Suprapubic skin (tissue), 4 donors: ENCODE measurements at regions not wholly inside any gene's neighbourhood (a gene's known extent, or its start where the extent isn't known, plus 50 kb on each side); places are given as distances from the start of the nearest gene placed in this dataset.
"Not testable (repeated sequence)": the region's sequence is repeated elsewhere in the genome, so short reads cannot be mapped to it uniquely, and the experiment has no call there.

Source experiments
- DNase-seq, 2 donors: peaks; one replicate each; pipeline ENCODE4 v3.0.0-alpha.2; 2019; ENCODE audit warnings: low spot score in 2 of 2
- H3K27ac ChIP-seq: fragments of 200-600 bp; sonication (generic); one replicate; pipeline ENCODE4 v1.5.1; 2019
- H3K27me3 ChIP-seq: fragments of 200-600 bp; sonication (generic); one replicate; pipeline ENCODE4 v1.5.1; 2019
- H3K36me3 ChIP-seq: fragments of 200-600 bp; sonication (generic); one replicate; pipeline ENCODE4 v1.5.1; 2019
- H3K4me1 ChIP-seq: fragments of 200-600 bp; sonication (generic); one replicate; pipeline ENCODE4 v1.5.1; 2019
- H3K4me3 ChIP-seq: fragments of 200-600 bp; sonication (generic); one replicate; pipeline ENCODE4 v1.5.1; 2019; ENCODE audit warnings: mild to moderate bottlenecking
- H3K9me3 ChIP-seq: fragments of 200-600 bp; sonication (generic); one replicate; pipeline ENCODE4 v1.5.1; 2019
- EP300 ChIP-seq: sonication (generic); formaldehyde crosslinking; IDR thresholded peaks from one replicate; pipeline ENCODE4 v1.6.1; 2017; ENCODE audit warnings: antibody characterized with exemption
- POLR2A ChIP-seq, 2 donors: fragments of 450-650 bp; IDR thresholded peaks; one replicate each; pipeline ENCODE4 v1.6.1; 2017; ENCODE audit warnings: antibody characterized with exemption in 2 of 2, mild to moderate bottlenecking in 2 of 2, moderate library complexity in 2 of 2
- POLR2AphosphoS5 ChIP-seq, 3 donors: sonication (generic); formaldehyde crosslinking; IDR thresholded peaks; one replicate each; pipeline ENCODE4 v1.6.1; 2017; ENCODE audit warnings: antibody characterized with exemption in 3 of 3
- WGBS: methylation state at CpG from one replicate; pipeline ENCODE4 v1.1.5; 2018; 5-methylcytosine and 5-hydroxymethylcytosine counted together
- TF ChIP-seq, protein P1 (sequence below), 2 donors: fragments of 200-600 bp in 1 of 2; fragments of 450-650 bp in 1 of 2; sonication (generic) in 1 of 2; IDR thresholded peaks; one replicate each; pipeline ENCODE4 v1.5.1; 2016 to 2019; ENCODE audit warnings: antibody characterized with exemption in 2 of 2, mild to moderate bottlenecking in 1 of 2, moderate library complexity in 1 of 2

DNA sequence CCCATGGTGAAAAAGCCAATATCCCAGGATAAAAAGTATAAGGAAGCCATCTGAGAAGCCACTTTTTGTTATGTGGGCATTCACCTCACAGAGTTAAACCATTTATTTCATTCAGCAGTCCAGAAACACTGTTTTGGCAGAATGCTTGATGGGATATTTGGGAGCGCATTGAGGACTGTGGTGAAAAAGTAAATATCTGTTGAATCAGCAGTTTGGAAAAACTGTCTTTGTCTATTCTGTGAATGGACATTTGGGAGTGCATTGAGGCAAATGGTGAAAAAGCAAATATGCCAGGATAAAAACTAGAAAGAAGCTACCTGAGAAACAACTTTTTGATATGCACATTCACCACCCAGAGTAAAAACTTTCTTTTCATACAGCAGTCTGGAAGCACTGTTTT, 276.2 kb upstream of the TRIM48 start:
- Histone ChIP-seq H3K27me3 (no peaks in the 10 kb centered on the region), H3K9me3 (peaks cover 38% of the 10 kb centered on the region), H3K27ac (no peak overlapping the region), H3K36me3 (no peaks in the 10 kb centered on the region), H3K4me3 (no peak overlapping the region), H3K4me1 (no peaks in the 10 kb centered on the region)
- WGBS: 100% methylated on average over 1 of the region's 1 CpG
- no peak for TF ChIP-seq POLR2AphosphoS5 (IDR thresholded peaks at IDR 0.05)
- no peak for TF ChIP-seq EP300
- no peak for DNase-seq

DNA sequence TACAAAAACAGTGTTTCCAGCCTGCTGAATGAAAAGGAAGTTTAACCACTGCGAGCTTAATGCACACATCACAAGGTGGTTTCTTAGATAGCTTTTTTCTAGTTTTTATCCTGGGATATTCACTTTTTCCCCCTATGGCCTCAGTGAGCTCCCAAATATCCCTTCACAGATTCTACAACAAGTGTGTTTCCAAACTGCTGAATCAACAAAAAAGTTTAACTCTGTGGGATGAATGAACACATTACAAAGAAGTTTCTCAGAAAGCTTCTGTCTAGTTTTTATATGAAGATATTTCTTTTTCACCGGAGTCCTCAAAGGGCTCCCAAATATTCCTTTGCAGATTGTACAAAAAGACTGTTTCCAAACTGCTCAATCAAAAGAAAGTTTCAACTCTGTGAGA, 233.1 kb upstream of the TRIM48 start:
- not testable (repeated sequence) for H3K27me3 ChIP-seq, H3K27ac ChIP-seq, H3K36me3 ChIP-seq, DNase-seq, H3K4me1 ChIP-seq, H3K4me3 ChIP-seq
- 78% methylated on average over 2 of the region's 2 CpGs for WGBS
- H3K9me3 ChIP-seq: peaks cover 46% of the 10 kb centered on the region

DNA sequence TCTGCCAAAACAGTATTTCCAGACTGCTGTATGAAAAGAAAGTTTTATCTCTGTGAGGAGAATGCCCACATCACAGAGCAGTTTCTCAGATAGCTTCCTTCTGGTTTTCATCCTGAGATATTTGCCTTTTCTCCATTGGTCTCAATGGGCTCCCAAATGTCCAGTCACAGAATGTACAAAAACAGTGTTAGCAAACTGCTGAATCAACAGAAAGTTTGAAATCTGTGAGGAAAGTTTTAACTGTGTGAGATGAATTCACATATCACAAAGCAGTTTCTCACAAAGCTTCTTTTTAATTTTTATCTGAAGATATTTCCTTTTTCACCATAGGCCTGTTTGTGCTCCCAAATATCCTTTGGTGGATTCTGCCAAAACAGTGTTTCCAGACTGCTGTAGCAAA, 207.2 kb upstream of the TRIM48 start:
- no peak for DNase-seq
- TF ChIP-seq, protein P1, sequence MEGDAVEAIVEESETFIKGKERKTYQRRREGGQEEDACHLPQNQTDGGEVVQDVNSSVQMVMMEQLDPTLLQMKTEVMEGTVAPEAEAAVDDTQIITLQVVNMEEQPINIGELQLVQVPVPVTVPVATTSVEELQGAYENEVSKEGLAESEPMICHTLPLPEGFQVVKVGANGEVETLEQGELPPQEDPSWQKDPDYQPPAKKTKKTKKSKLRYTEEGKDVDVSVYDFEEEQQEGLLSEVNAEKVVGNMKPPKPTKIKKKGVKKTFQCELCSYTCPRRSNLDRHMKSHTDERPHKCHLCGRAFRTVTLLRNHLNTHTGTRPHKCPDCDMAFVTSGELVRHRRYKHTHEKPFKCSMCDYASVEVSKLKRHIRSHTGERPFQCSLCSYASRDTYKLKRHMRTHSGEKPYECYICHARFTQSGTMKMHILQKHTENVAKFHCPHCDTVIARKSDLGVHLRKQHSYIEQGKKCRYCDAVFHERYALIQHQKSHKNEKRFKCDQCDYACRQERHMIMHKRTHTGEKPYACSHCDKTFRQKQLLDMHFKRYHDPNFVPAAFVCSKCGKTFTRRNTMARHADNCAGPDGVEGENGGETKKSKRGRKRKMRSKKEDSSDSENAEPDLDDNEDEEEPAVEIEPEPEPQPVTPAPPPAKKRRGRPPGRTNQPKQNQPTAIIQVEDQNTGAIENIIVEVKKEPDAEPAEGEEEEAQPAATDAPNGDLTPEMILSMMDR (IDR thresholded peaks at IDR 0.05): no peak
- no peak for TF ChIP-seq EP300
- TF ChIP-seq POLR2AphosphoS5 (IDR thresholded peaks at IDR 0.05): no peak
- no peak for TF ChIP-seq POLR2A (IDR thresholded peaks at IDR 0.05)
- H3K4me3 ChIP-seq: no peak overlapping the region
- H3K27me3 ChIP-seq: no peaks in the 10 kb centered on the region
- H3K9me3 ChIP-seq: peaks cover 58% of the 10 kb centered on the region
- H3K36me3 ChIP-seq: no peaks in the 10 kb centered on the region
- H3K4me1 ChIP-seq: no peaks in the 10 kb centered on the region
- no peak overlapping the region for H3K27ac ChIP-seq

DNA sequence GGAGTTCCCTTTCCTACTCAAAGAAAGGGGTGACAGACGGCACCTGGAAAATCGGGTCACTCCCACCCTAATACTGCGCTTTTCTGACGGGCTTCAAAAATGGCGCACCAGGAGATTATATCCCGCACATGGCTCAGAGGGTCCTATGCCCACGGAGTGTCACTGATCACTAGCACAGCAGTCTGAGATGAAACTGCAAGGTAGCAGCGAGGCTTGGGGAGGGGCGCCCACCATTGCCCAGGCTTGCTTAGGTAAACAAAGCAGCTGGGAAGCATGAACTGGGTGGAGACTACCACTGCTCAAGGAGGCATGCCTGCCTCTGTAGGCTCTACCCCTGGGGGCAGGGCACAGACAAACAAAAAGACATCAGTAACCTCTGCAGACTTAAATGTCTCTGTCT, 177.4 kb upstream of the TRIM48 start:
- not testable (repeated sequence) for H3K27me3 ChIP-seq, H3K4me3 ChIP-seq, H3K4me1 ChIP-seq, H3K27ac ChIP-seq, H3K36me3 ChIP-seq
- 84% methylated on average over 8 of the region's 9 CpGs for WGBS
- peak; percentile 19 to 53 for DNase-seq
- peaks cover 12% of the 10 kb centered on the region for H3K9me3 ChIP-seq

DNA sequence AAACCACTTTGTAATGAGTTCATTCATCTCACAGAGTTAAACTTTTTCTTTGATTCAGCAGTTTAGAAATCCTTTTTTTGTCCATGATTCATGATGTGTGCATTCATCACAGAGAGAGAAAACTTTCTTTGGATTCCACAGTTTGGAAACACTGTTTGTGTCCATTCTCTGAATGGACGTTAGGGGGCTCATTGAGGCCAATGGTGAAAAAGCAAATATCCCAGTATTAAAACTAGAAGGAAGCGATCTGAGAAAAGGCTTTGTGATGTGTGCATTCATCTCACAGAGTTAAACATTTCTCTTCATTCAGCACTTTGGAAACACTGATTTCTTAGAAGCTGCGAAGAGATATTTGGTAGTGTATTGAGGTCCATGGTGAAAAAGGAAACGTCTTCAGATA, 155.6 kb upstream of the TRIM48 start:
- WGBS: 63% methylated on average over 4 of the region's 4 CpGs

More for the DNA sequence above, 155.6 kb upstream of the TRIM48 start:
- TF ChIP-seq, protein P1 (IDR thresholded peaks at IDR 0.05): no peak
- TF ChIP-seq EP300 (no peak), POLR2A (IDR thresholded peaks at IDR 0.05) (no peak), POLR2AphosphoS5 (IDR thresholded peaks at IDR 0.05) (no peak)
- H3K4me3 ChIP-seq: no peak overlapping the region
- peaks cover 12% of the 10 kb centered on the region for H3K9me3 ChIP-seq
- no peaks in the 10 kb centered on the region for H3K36me3 ChIP-seq
- no peak overlapping the region for H3K27ac ChIP-seq
- H3K27me3 ChIP-seq: no peaks in the 10 kb centered on the region
- no peak for DNase-seq
- no peaks in the 10 kb centered on the region for H3K4me1 ChIP-seq
